Suprapubic skin (tissue), 4 donors: ENCODE measurements at regions not wholly inside any gene's neighbourhood (a gene's known extent, or its start where the extent isn't known, plus 50 kb on each side); places are given as distances from the start of the nearest gene placed in this dataset.

ENCODE experiments used
- DNase-seq, 2 donors: peaks; one replicate each; pipeline ENCODE4 v3.0.0-alpha.2; 2019; ENCODE audit warnings: low spot score in 2 of 2
- H3K27ac ChIP-seq: fragments of 200-600 bp; sonication (generic); one replicate; pipeline ENCODE4 v1.5.1; 2019
- H3K27me3 ChIP-seq: fragments of 200-600 bp; sonication (generic); one replicate; pipeline ENCODE4 v1.5.1; 2019
- H3K36me3 ChIP-seq: fragments of 200-600 bp; sonication (generic); one replicate; pipeline ENCODE4 v1.5.1; 2019
- H3K4me1 ChIP-seq: fragments of 200-600 bp; sonication (generic); one replicate; pipeline ENCODE4 v1.5.1; 2019
- H3K4me3 ChIP-seq: fragments of 200-600 bp; sonication (generic); one replicate; pipeline ENCODE4 v1.5.1; 2019; ENCODE audit warnings: mild to moderate bottlenecking
- H3K9me3 ChIP-seq: fragments of 200-600 bp; sonication (generic); one replicate; pipeline ENCODE4 v1.5.1; 2019
- EP300 ChIP-seq: sonication (generic); formaldehyde crosslinking; IDR thresholded peaks from one replicate; pipeline ENCODE4 v1.6.1; 2017; ENCODE audit warnings: antibody characterized with exemption
- POLR2A ChIP-seq, 2 donors: fragments of 450-650 bp; IDR thresholded peaks; one replicate each; pipeline ENCODE4 v1.6.1; 2017; ENCODE audit warnings: antibody characterized with exemption in 2 of 2, mild to moderate bottlenecking in 2 of 2, moderate library complexity in 2 of 2
- POLR2AphosphoS5 ChIP-seq, 3 donors: sonication (generic); formaldehyde crosslinking; IDR thresholded peaks; one replicate each; pipeline ENCODE4 v1.6.1; 2017; ENCODE audit warnings: antibody characterized with exemption in 3 of 3
- WGBS: methylation state at CpG from one replicate; pipeline ENCODE4 v1.1.5; 2018; 5-methylcytosine and 5-hydroxymethylcytosine counted together
- TF ChIP-seq, protein P1 (sequence below), 2 donors: fragments of 200-600 bp in 1 of 2; fragments of 450-650 bp in 1 of 2; sonication (generic) in 1 of 2; IDR thresholded peaks; one replicate each; pipeline ENCODE4 v1.5.1; 2016 to 2019; ENCODE audit warnings: antibody characterized with exemption in 2 of 2, mild to moderate bottlenecking in 1 of 2, moderate library complexity in 1 of 2

DNA sequence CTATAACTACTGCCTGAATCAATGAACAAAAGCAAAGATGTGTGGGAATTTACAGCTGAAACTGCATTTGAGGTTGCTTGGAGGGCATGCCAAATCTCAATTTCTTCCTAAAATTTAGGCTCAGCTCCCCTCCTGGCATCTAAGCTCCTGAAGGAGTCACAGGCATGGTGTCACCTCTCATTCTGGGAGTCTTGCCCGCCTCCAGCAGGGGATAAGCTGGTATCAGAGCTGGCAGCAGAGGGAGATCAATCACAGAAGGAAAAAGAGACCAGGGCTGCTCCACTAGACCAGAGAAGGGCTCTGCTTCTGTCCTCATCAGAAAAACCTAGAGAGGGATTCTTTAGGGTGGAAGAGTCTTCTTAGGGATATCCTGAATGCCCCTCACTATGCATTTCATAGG lies 150.4 kb upstream of the SLC6A11 start:
- no peak for TF ChIP-seq EP300
- no peak for TF ChIP-seq POLR2AphosphoS5 (IDR thresholded peaks at IDR 0.05)
- TF ChIP-seq, protein P1, sequence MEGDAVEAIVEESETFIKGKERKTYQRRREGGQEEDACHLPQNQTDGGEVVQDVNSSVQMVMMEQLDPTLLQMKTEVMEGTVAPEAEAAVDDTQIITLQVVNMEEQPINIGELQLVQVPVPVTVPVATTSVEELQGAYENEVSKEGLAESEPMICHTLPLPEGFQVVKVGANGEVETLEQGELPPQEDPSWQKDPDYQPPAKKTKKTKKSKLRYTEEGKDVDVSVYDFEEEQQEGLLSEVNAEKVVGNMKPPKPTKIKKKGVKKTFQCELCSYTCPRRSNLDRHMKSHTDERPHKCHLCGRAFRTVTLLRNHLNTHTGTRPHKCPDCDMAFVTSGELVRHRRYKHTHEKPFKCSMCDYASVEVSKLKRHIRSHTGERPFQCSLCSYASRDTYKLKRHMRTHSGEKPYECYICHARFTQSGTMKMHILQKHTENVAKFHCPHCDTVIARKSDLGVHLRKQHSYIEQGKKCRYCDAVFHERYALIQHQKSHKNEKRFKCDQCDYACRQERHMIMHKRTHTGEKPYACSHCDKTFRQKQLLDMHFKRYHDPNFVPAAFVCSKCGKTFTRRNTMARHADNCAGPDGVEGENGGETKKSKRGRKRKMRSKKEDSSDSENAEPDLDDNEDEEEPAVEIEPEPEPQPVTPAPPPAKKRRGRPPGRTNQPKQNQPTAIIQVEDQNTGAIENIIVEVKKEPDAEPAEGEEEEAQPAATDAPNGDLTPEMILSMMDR (IDR thresholded peaks at IDR 0.05) = no peak
- TF ChIP-seq POLR2A (IDR thresholded peaks at IDR 0.05) = no peak
- Histone ChIP-seq H3K36me3 (no peaks in the 10 kb centered on the region), H3K27ac (no peak overlapping the region), H3K4me1 (no peaks in the 10 kb centered on the region), H3K27me3 (peaks cover 25% of the 10 kb centered on the region), H3K4me3 (no peak overlapping the region), H3K9me3 (no peaks in the 10 kb centered on the region)
- WGBS = 61% methylated on average over 1 of the region's 1 CpG
- no peak for DNase-seq

DNA sequence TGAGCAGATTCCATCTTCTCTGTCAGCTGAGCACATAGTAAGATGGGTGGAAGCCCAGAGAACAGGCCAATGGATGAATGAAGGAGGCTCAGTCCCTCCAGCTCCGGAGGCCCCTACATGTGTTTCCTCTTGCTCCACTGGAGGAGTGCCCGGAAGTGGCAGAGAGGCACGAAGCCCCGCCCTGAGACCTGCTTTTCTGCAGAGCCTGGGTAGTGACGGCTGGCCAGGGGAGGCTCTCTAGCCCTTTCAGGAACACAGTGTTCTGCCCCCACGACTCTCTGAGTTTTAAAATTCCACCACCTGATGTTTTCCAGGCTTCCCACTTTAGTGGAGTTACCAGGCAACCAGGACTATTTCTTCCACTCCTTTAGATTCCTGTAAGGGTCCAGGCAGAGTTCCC lies 149.4 kb upstream of the SLC6A11 start:
- Histone ChIP-seq H3K36me3 (no peaks in the 10 kb centered on the region), H3K9me3 (no peaks in the 10 kb centered on the region), H3K27ac (no peak overlapping the region), H3K4me1 (no peaks in the 10 kb centered on the region), H3K27me3 (peaks cover 25% of the 10 kb centered on the region), H3K4me3 (no peak overlapping the region)
- TF ChIP-seq POLR2AphosphoS5 (IDR thresholded peaks at IDR 0.05) = no peak
- TF ChIP-seq EP300 = no peak
- TF ChIP-seq POLR2A (IDR thresholded peaks at IDR 0.05) = no peak
- TF ChIP-seq, protein P1 (IDR thresholded peaks at IDR 0.05) = no peak
- no peak for DNase-seq
- 3% methylated on average over 5 of the region's 6 CpGs for WGBS

DNA sequence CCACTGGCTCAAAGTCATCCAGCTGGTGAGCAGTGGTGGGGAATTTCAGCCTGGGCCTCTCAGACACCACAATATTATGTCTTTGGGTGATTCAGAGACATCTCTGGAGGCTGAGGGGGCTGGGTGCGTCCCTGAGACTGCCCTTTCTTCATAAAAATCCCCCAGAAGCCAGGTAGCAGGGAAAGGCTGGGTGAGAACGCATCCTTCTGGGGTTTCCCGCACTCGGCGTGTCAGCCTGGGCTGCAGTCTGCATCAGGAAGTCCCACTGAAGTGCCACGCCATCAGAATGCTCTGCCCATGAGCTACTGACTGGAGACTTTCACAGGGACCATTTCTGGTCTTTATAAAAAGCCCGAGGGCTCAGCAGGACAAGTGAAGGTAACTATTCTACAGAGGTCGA lies 148.8 kb upstream of the SLC6A11 start:
- no peaks in the 10 kb centered on the region for H3K9me3 ChIP-seq
- WGBS = 76% methylated on average over 5 of the region's 8 CpGs
- H3K4me3 ChIP-seq = no peak overlapping the region
- no peaks in the 10 kb centered on the region for H3K36me3 ChIP-seq
- no peak for DNase-seq
- TF ChIP-seq, protein P1 (IDR thresholded peaks at IDR 0.05) = no peak
- no peak for TF ChIP-seq POLR2AphosphoS5 (IDR thresholded peaks at IDR 0.05)
- no peak for TF ChIP-seq POLR2A (IDR thresholded peaks at IDR 0.05)
- no peak for TF ChIP-seq EP300
- H3K4me1 ChIP-seq = no peaks in the 10 kb centered on the region
- H3K27ac ChIP-seq = no peak overlapping the region
- peaks cover 25% of the 10 kb centered on the region for H3K27me3 ChIP-seq

DNA sequence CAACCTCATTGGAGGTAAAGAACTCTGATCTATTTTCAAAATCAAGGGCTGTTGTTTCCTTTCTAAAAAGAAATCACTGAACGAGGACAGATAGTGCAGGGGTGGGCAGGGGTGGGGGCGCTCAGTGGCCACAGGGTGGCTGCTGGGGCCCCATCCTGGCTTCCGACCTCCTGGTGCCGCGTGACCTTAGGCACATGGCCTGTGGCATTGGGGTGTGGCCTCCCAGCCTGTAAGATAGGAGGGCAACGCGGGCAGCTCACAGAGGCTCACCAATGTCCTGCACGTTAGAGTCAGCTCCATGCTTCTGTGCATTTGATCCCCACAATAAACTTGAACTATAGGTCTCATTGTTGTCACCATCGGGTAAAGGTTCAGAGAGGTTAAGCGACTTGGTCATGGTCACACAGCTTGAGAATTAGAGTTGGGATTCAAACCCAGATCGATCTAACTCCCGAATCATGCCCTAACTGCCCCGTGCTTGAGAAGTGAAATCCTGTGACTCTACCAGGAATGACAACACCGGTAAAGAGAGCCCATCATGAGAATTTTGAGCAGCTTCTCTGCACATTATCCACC lies 148.0 kb upstream of the SLC6A11 start:
- H3K36me3 ChIP-seq = no peaks in the 10 kb centered on the region
- H3K27ac ChIP-seq = no peak overlapping the region
- no peaks in the 10 kb centered on the region for H3K9me3 ChIP-seq
- 73% methylated on average over 13 of the region's 14 CpGs for WGBS
- no peak for TF ChIP-seq POLR2AphosphoS5 (IDR thresholded peaks at IDR 0.05)
- TF ChIP-seq EP300 = no peak
- TF ChIP-seq, protein P1 (IDR thresholded peaks at IDR 0.05) = no peak
- TF ChIP-seq POLR2A (IDR thresholded peaks at IDR 0.05) = no peak
- no peaks in the 10 kb centered on the region for H3K4me1 ChIP-seq
- H3K27me3 ChIP-seq = peaks cover 25% of the 10 kb centered on the region
- H3K4me3 ChIP-seq = no peak overlapping the region
- DNase-seq = no peak

DNA sequence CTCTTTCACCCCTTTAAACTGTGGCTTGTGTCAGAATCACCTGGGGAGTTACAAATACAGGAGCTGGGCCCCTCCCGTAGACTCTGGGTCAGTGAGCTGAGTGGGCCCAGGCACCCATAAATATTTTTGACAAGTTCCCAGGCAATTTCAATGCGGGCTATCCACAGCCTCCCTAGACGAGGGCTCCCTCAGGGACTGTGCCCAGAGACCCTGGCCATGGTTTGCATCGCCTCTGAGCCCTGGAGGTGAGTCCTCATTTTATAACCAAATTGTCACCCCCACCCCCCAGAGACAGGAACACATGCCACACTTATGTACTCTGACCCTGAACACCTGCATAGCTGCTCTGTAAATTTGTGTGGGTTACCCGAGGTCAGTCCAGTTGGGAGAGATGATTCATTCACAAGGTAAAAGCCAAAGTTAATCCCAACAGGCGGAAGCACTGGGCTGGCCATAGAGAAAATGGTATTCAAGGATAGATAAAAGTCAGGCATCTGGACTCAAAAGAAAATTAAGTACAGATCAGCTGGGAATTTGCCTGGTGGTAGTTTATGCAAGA lies 146.5 kb upstream of the SLC6A11 start:
- TF ChIP-seq, protein P1 (IDR thresholded peaks at IDR 0.05) = no peak
- TF ChIP-seq POLR2AphosphoS5 (IDR thresholded peaks at IDR 0.05) = no peak
- TF ChIP-seq EP300 = no peak
- no peak for TF ChIP-seq POLR2A (IDR thresholded peaks at IDR 0.05)
- WGBS = 58% methylated on average over 6 of the region's 6 CpGs
- H3K9me3 ChIP-seq = no peaks in the 10 kb centered on the region
- H3K27ac ChIP-seq = no peak overlapping the region
- no peaks in the 10 kb centered on the region for H3K36me3 ChIP-seq
- peaks cover 15% of the 10 kb centered on the region for H3K27me3 ChIP-seq
- no peak overlapping the region for H3K4me3 ChIP-seq
- DNase-seq = no peak
- H3K4me1 ChIP-seq = no peaks in the 10 kb centered on the region
